ENCODE measurements at regions not wholly inside any gene's neighbourhood (a gene's known extent, or its start where the extent isn't known, plus 50 kb on each side); places are given as distances from the start of the nearest gene placed in this dataset.

DNA sequence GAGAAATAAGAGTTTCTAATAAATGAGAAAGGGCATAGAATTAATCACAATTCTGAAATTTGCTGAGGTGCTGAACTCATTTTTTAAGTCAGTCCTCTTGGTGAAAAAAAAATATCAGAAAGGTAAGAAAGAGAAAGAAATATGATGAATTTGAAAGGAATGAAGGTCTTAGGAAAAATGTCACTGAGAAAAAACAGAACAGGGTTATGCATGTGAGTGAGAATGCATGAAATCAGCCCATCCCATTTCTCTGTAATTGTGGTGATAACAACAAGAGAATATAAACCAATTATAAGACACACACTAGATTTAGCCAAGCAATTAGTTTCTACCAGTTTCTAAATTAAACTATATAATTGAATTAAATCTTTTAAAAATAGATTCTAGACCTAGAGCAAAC, 138.9 kb downstream of the TBX18 start:
- peaks cover 19% of the 10 kb centered on the region for H3F3A ChIP-seq (replicated peaks; ENCODE audit: insufficient read depth)
- H3K27me3 ChIP-seq (ENCODE audit: insufficient read depth): no peaks in the 10 kb centered on the region
- ChIA-PET CTCF (no interaction called here), POLR2A (no interaction called here)
- no peaks in the 10 kb centered on the region for H3K36me3 ChIP-seq (replicated peaks in 1 of 2; ENCODE audit: control insufficient read depth in 1 of 2, insufficient read depth in 2 of 2, low read length in 1 of 2)
- H3K79me2 ChIP-seq (ENCODE audit: insufficient read depth): no peaks in the 10 kb centered on the region
- no peak overlapping the region for H3K4me3 ChIP-seq (ENCODE audit: low read depth in 2 of 2, low read length in 1 of 2)
- H4K20me1 ChIP-seq (ENCODE audit: insufficient read depth): no peaks in the 10 kb centered on the region
- H3K27ac ChIP-seq (ENCODE audit: low read depth in 2 of 2, low read length in 1 of 2): peak overlapping the region; percentile 62 to 73; a peak in 2 of 4 replicates
- peaks cover 0 to 15% of the 10 kb centered on the region in 2 experiments; a peak in 3 of 4 replicates for H3K4me1 ChIP-seq (ENCODE audit: control insufficient read depth in 1 of 2, insufficient read depth in 2 of 2, low read depth in 1 of 2, low read length in 1 of 2)
- peak overlapping the region; percentile 54; the same call in 1 of the 2 replicates for H2AFZ ChIP-seq (ENCODE audit: low read depth)
- H3K9me3 ChIP-seq: no peaks in the 10 kb centered on the region
- no peak for DNase-seq
- H3K9me2 ChIP-seq: no peaks in the 10 kb centered on the region
- no peak overlapping the region for H3K9ac ChIP-seq
- no peak overlapping the region for H3K4me2 ChIP-seq
- no peak for TF ChIP-seq IRF3 (IDR thresholded peaks at IDR 0.05; ENCODE audit: low read depth, low read length)
- TF ChIP-seq, protein P1, sequence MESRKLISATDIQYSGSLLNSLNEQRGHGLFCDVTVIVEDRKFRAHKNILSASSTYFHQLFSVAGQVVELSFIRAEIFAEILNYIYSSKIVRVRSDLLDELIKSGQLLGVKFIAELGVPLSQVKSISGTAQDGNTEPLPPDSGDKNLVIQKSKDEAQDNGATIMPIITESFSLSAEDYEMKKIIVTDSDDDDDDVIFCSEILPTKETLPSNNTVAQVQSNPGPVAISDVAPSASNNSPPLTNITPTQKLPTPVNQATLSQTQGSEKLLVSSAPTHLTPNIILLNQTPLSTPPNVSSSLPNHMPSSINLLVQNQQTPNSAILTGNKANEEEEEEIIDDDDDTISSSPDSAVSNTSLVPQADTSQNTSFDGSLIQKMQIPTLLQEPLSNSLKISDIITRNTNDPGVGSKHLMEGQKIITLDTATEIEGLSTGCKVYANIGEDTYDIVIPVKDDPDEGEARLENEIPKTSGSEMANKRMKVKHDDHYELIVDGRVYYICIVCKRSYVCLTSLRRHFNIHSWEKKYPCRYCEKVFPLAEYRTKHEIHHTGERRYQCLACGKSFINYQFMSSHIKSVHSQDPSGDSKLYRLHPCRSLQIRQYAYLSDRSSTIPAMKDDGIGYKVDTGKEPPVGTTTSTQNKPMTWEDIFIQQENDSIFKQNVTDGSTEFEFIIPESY (IDR thresholded peaks at IDR 0.05; ENCODE audit: borderline replicate concordance, low read depth): no peak
- no peak for TF ChIP-seq POLR2AphosphoS5 (IDR thresholded peaks at IDR 0.05; ENCODE audit: low read depth, low read length)
- TF ChIP-seq JUND (IDR thresholded peaks at IDR 0.05): peak; percentile 12; the same call in 1 of the 2 replicates
- TF ChIP-seq MXI1 (IDR thresholded peaks at IDR 0.05; ENCODE audit: low read depth, low read length): no peak
- no peak for TF ChIP-seq RXRA (IDR thresholded peaks at IDR 0.05; ENCODE audit: borderline replicate concordance, low read depth)
- no peak for TF ChIP-seq EZH2phosphoT487 (IDR thresholded peaks at IDR 0.05; ENCODE audit: borderline replicate concordance, low read depth)
- TF ChIP-seq, protein P2, sequence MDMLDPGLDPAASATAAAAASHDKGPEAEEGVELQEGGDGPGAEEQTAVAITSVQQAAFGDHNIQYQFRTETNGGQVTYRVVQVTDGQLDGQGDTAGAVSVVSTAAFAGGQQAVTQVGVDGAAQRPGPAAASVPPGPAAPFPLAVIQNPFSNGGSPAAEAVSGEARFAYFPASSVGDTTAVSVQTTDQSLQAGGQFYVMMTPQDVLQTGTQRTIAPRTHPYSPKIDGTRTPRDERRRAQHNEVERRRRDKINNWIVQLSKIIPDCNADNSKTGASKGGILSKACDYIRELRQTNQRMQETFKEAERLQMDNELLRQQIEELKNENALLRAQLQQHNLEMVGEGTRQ (IDR thresholded peaks at IDR 0.05; ENCODE audit: borderline replicate concordance, low read depth, low read length): no peak
- TF ChIP-seq RAD21 (IDR thresholded peaks at IDR 0.05; ENCODE audit: low read length): no peak
- TF ChIP-seq MEF2A (IDR thresholded peaks at IDR 0.05; ENCODE audit: borderline replicate concordance, low read depth): no peak
- TF ChIP-seq TCF12 (IDR thresholded peaks at IDR 0.05): peak; percentile 75
- no peak for TF ChIP-seq SMC3 (IDR thresholded peaks at IDR 0.05; ENCODE audit: low read depth, low read length)
- TF ChIP-seq FOSL2 (IDR thresholded peaks at IDR 0.05; ENCODE audit: borderline replicate concordance, low read depth): no peak
- no peak for TF ChIP-seq SIN3A (IDR thresholded peaks at IDR 0.05; ENCODE audit: borderline replicate concordance, low read depth, low read length)
- no peak for TF ChIP-seq REST (IDR thresholded peaks at IDR 0.05; ENCODE audit: low read depth, low read length)
- no peak for TF ChIP-seq GABPA (IDR thresholded peaks at IDR 0.05; ENCODE audit: low read depth)
- TF ChIP-seq, protein P3, sequence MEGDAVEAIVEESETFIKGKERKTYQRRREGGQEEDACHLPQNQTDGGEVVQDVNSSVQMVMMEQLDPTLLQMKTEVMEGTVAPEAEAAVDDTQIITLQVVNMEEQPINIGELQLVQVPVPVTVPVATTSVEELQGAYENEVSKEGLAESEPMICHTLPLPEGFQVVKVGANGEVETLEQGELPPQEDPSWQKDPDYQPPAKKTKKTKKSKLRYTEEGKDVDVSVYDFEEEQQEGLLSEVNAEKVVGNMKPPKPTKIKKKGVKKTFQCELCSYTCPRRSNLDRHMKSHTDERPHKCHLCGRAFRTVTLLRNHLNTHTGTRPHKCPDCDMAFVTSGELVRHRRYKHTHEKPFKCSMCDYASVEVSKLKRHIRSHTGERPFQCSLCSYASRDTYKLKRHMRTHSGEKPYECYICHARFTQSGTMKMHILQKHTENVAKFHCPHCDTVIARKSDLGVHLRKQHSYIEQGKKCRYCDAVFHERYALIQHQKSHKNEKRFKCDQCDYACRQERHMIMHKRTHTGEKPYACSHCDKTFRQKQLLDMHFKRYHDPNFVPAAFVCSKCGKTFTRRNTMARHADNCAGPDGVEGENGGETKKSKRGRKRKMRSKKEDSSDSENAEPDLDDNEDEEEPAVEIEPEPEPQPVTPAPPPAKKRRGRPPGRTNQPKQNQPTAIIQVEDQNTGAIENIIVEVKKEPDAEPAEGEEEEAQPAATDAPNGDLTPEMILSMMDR (IDR thresholded peaks at IDR 0.05): no peak
- TF ChIP-seq TEAD4 (IDR thresholded peaks at IDR 0.05; ENCODE audit: borderline replicate concordance, insufficient read depth): no peak
- TF ChIP-seq RCOR1 (IDR thresholded peaks at IDR 0.05; ENCODE audit: low read length): no peak
- TF ChIP-seq EP300 (IDR thresholded peaks at IDR 0.05; ENCODE audit: borderline replicate concordance in 1 of 2, low read depth in 1 of 2, low read length in 1 of 2): peak in 1 of 2 experiments; percentile 17; a peak in 1 of 4 replicates
- TF ChIP-seq, protein P4, sequence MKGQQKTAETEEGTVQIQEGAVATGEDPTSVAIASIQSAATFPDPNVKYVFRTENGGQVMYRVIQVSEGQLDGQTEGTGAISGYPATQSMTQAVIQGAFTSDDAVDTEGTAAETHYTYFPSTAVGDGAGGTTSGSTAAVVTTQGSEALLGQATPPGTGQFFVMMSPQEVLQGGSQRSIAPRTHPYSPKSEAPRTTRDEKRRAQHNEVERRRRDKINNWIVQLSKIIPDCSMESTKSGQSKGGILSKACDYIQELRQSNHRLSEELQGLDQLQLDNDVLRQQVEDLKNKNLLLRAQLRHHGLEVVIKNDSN (IDR thresholded peaks at IDR 0.05; ENCODE audit: borderline replicate concordance, low read depth): no peak
- TF ChIP-seq GATA2 (CRISPR knock-in tag; IDR thresholded peaks at IDR 0.05): no peak
- TF ChIP-seq NFIC (IDR thresholded peaks at IDR 0.05; ENCODE audit: borderline replicate concordance): no peak
